ENCODE measurements at regions not wholly inside any gene's neighbourhood (a gene's known extent, or its start where the extent isn't known, plus 50 kb on each side); places are given as distances from the start of the nearest gene placed in this dataset.

GRCh38 chr9:28774433-28775235 is 1201.4 kb upstream of the C9orf72 start:
- Histone ChIP-seq H3K4me3 (no peak overlapping the region), H3K27ac (replicated peaks in 1 of 4) (no peak overlapping the region), H3K36me3 (no peaks in the 10 kb centered on the region), H3K4me1 (no peaks in the 10 kb centered on the region), H3K27me3 (no peaks in the 10 kb centered on the region), H3K9me3 (no peaks in the 10 kb centered on the region)
- intact Hi-C loops (cut with DNase I) = loop anchor here (10.0 kb wide), 1 partner anchor 440 kb away; the partner anchor contains the start of gene LINGO2
- TF ChIP-seq CTCF (IDR thresholded peaks at IDR 0.05) = peak; percentile 41 to 63 (median 53)
- no peak for TF ChIP-seq POLR2A (IDR thresholded peaks at IDR 0.05; ENCODE audit: low read depth)
- no peak for TF ChIP-seq POLR2AphosphoS5 (IDR thresholded peaks at IDR 0.05)
- no peak for DNase-seq (ENCODE audit: extremely low spot score)
- 40% methylated on average over 8 of the region's 8 CpGs for WGBS

GRCh38 chr9:28779243-28779642 is 1206.0 kb upstream of the C9orf72 start:
- TF ChIP-seq CTCF (IDR thresholded peaks at IDR 0.05) = no peak
- no peak for TF ChIP-seq POLR2A (IDR thresholded peaks at IDR 0.05; ENCODE audit: low read depth)
- TF ChIP-seq EP300 (IDR thresholded peaks at IDR 0.05) = no peak
- TF ChIP-seq POLR2AphosphoS5 (IDR thresholded peaks at IDR 0.05) = no peak
- H3K27me3 ChIP-seq = no peaks in the 10 kb centered on the region
- no peaks in the 10 kb centered on the region for H3K9me3 ChIP-seq
- no peaks in the 10 kb centered on the region for H3K36me3 ChIP-seq
- intact Hi-C loops (cut with DNase I) = loop anchor here (10.0 kb wide), 1 partner anchor 436 kb away; the partner anchor contains the start of gene LINGO2
- no peak for DNase-seq (ENCODE audit: extremely low spot score)
- no peak overlapping the region for H3K4me3 ChIP-seq
- no peaks in the 10 kb centered on the region for H3K4me1 ChIP-seq
- H3K27ac ChIP-seq (replicated peaks in 1 of 4) = no peak overlapping the region

- intact Hi-C loops (cut with DNase I) = no loop called here
- Histone ChIP-seq H3K27me3 (no peaks in the 10 kb centered on the region), H3K36me3 (no peaks in the 10 kb centered on the region), H3K4me1 (no peaks in the 10 kb centered on the region), H3K4me3 (no peak overlapping the region), H3K9me3 (no peaks in the 10 kb centered on the region), H3K27ac (replicated peaks in 1 of 4) (no peak overlapping the region)
- TF ChIP-seq POLR2A (IDR thresholded peaks at IDR 0.05; ENCODE audit: low read depth) = no peak
- TF ChIP-seq POLR2AphosphoS5 (IDR thresholded peaks at IDR 0.05) = no peak
- no peak for TF ChIP-seq EP300 (IDR thresholded peaks at IDR 0.05)
- no peak for TF ChIP-seq CTCF (IDR thresholded peaks at IDR 0.05)
- no peak for DNase-seq (ENCODE audit: extremely low spot score)
Measured at GRCh38 chr9:28781481-28781880, 1208.2 kb upstream of the C9orf72 start.

GRCh38 chr9:28782630-28783029 is 1209.3 kb upstream of the C9orf72 start:
- intact Hi-C loops (cut with DNase I) = no loop called here
- Histone ChIP-seq H3K27me3 (no peaks in the 10 kb centered on the region), H3K4me3 (no peak overlapping the region), H3K4me1 (no peaks in the 10 kb centered on the region), H3K36me3 (no peaks in the 10 kb centered on the region), H3K27ac (replicated peaks in 1 of 4) (no peak overlapping the region), H3K9me3 (no peaks in the 10 kb centered on the region)
- WGBS = 75% methylated on average over 1 of the region's 1 CpG
- no peak for DNase-seq (ENCODE audit: extremely low spot score)
- no peak for TF ChIP-seq CTCF (IDR thresholded peaks at IDR 0.05)
- TF ChIP-seq POLR2A (IDR thresholded peaks at IDR 0.05; ENCODE audit: low read depth) = no peak
- no peak for TF ChIP-seq EP300 (IDR thresholded peaks at IDR 0.05)
- no peak for TF ChIP-seq POLR2AphosphoS5 (IDR thresholded peaks at IDR 0.05)

GRCh38 chr9:28792716-28793115 is 1219.4 kb upstream of the C9orf72 start:
- intact Hi-C loops (cut with DNase I) = no loop called here
- no peaks in the 10 kb centered on the region for H3K36me3 ChIP-seq
- H3K9me3 ChIP-seq = no peaks in the 10 kb centered on the region
- no peaks in the 10 kb centered on the region for H3K4me1 ChIP-seq
- no peak for TF ChIP-seq EP300 (IDR thresholded peaks at IDR 0.05)
- no peaks in the 10 kb centered on the region for H3K27me3 ChIP-seq
- no peak for DNase-seq (ENCODE audit: extremely low spot score)
- H3K4me3 ChIP-seq = no peak overlapping the region
- H3K27ac ChIP-seq (replicated peaks in 1 of 4) = no peak overlapping the region

Measured in esophagus muscularis mucosa (tissue), 4 donors.